Spinal cord (tissue), 9 donors: ENCODE measurements at regions not wholly inside any gene's neighbourhood (a gene's known extent, or its start where the extent isn't known, plus 50 kb on each side); places are given as distances from the start of the nearest gene placed in this dataset.
"Not testable (repeated sequence)": the region's sequence is repeated elsewhere in the genome, so short reads cannot be mapped to it uniquely, and the experiment has no call there.

Experiments used
- DNase-seq, 6 donors: peaks; one replicate each; pipeline versions ENCODE4 v3.0.0 to v3.0.0-alpha.2; 2013 to 2015; ENCODE audit warnings: low spot score in 6 of 6, low read depth in 4 of 6
- H3K27ac ChIP-seq: one replicate; pipeline ENCODE4 v1.5.1; 2013; ENCODE audit warnings: low read depth, low read length, control low read depth
- H3K27me3 ChIP-seq: one replicate; pipeline ENCODE4 v1.6.1; 2013; ENCODE audit warnings: low read length; ENCODE audit not compliant: control insufficient read depth, insufficient read depth
- H3K36me3 ChIP-seq: one replicate; pipeline ENCODE4 v1.6.1; 2013; ENCODE audit warnings: low read length; ENCODE audit not compliant: control insufficient read depth, insufficient read depth
- H3K4me1 ChIP-seq: one replicate; pipeline ENCODE4 v1.6.1; 2013; ENCODE audit warnings: low read length; ENCODE audit not compliant: control insufficient read depth, insufficient read depth
- H3K4me3 ChIP-seq: one replicate; pipeline ENCODE4 v1.5.1; 2013; ENCODE audit warnings: low read depth, low read length, control low read depth
- H3K9me3 ChIP-seq: one replicate; pipeline ENCODE4 v1.6.1; 2013; ENCODE audit warnings: low read length; ENCODE audit not compliant: control insufficient read depth, insufficient read depth
- WGBS: methylation state at CpG from one replicate; pipeline ENCODE4 v1.1.5; 2013; ENCODE audit warnings: missing lambda C conversion rate; ENCODE audit not compliant: insufficient coverage; 5-methylcytosine and 5-hydroxymethylcytosine counted together
- donor health status: healthy.

DNA sequence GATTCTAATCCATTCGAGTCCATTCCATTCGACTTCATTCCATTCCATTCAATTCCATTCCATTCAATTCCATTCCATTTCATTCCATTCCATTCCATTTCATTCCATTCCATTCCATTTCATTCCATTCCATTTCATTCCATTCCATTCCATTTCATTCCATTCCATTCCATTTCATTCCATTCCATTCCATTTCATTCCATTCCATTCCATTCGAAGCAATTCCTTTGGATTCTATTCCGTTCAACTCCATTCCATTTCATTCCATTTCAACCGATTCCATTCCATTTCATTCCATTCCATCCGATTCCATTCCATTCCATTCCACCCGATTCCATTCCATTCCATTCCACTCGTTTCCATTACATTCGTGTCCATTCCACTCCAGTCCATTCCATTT lies 2583.2 kb upstream of the TPTE start:
- not testable (repeated sequence) for DNase-seq, H3K36me3 ChIP-seq, H3K4me3 ChIP-seq, H3K27ac ChIP-seq, H3K4me1 ChIP-seq, H3K27me3 ChIP-seq
- H3K9me3 ChIP-seq = peaks cover 51% of the 10 kb centered on the region
- 63% methylated on average over 9 of the region's 9 CpGs for WGBS

DNA sequence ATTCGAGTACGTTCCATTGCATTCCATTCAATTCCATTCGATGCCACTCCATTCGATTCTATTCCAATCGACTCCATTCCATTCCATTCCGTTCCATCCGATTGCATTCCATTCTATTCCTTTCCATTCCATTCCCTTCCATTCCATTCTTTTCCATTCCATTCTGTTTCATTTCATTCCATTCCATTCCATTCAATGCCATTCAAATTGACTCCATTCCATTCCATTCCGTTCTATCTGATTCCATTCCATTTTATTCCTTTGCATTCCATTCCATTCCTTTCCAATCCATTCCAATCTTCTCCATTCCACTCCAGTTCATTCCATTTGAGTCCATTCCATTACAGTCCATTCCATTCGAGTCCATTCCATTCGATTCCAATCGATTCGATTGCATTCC lies 2580.0 kb upstream of the TPTE start:
- WGBS = 71% methylated on average over 12 of the region's 12 CpGs
- not testable (repeated sequence) for H3K36me3 ChIP-seq
- H3K9me3 ChIP-seq = peaks cover 57% of the 10 kb centered on the region

DNA sequence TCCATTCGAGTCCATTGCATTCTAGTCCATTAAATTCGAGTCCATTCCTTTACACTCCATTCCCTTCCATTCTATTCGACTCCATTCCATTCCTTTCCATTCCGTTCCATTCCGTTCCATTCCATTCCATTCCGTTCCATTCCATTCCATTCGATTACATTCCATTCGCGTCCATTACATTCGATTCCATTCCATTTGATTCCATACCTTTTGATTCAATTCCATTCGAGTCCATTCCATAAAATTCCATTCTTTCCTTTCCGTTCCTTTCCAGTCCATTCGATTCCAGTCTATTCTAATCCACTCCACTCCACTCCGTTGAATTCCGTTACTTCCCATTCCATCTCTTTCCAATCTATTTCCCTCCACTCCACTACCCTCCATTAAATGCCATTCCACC lies 2579.2 kb upstream of the TPTE start:
- DNase-seq, H3K4me3 ChIP-seq, H3K36me3 ChIP-seq, H3K27me3 ChIP-seq, H3K4me1 ChIP-seq, H3K27ac ChIP-seq: not testable (repeated sequence)
- H3K9me3 ChIP-seq = peaks cover 62% of the 10 kb centered on the region
- WGBS = 65% methylated on average over 15 of the region's 15 CpGs

More for the DNA sequence above, 2580.0 kb upstream of the TPTE start:
- H3K4me3 ChIP-seq, H3K27ac ChIP-seq, DNase-seq, H3K27me3 ChIP-seq, H3K4me1 ChIP-seq: not testable (repeated sequence)

DNA sequence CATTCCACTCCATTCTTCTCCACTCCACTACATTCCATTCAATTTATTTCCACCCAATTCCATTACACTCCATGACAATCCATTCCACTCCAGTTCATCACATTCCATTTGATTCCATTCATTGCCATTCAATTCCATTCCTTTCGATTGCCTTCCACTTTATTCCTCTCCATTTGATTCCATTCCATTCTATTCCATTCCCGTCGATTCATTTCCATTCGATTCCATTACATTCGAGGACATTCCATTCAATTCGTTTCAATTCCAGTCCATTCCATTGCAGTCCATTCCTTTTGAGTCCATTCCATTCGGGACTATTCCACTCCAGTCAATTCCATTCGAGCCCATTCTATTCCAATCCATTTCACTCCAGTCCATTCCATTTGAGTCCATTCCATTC lies 2577.8 kb upstream of the TPTE start:
- not testable (repeated sequence) for H3K27ac ChIP-seq, H3K36me3 ChIP-seq, H3K4me1 ChIP-seq, H3K27me3 ChIP-seq, H3K4me3 ChIP-seq, DNase-seq
- WGBS = 66% methylated on average over 8 of the region's 8 CpGs
- peaks cover 65% of the 10 kb centered on the region for H3K9me3 ChIP-seq

DNA sequence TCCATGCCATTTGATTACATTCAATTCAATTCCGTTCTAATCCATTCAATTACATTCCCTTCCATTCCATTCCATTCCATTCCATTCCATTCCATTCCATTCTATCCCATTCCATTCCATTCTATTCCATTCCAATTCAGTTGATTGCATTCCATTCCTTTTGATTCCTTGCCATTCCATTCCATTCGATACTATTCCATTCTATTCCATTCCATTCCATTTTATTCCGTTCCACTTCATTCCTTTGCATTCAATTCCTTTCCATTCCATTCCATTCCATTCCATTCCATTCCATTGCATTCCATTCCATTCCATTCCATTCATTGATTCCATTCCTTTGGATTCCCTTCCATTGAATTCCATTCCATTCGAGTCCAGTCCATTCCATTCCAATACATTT lies 2574.0 kb upstream of the TPTE start:
- peaks cover 77% of the 10 kb centered on the region for H3K9me3 ChIP-seq
- 41% methylated on average over 4 of the region's 4 CpGs for WGBS

DNA sequence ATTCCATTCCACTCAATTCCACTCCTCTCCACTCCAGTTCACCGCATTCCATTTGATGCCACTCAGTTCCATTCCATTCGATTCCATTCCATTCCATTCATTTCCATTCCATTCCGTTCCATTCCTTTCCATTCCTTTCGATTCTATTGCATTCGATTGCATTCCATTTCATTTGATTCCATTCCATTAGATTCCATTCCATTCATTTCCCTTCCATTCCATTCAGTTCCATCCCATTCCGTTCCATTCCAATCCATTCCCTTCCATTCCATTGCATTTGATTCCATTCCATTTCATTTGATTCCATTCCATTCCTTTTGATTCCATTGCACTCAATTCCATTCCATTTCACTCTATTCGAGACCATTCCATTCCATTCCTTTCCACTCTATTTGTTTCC lies 2572.7 kb upstream of the TPTE start:
- WGBS = 59% methylated on average over 7 of the region's 7 CpGs
- not testable (repeated sequence) for DNase-seq, H3K4me1 ChIP-seq, H3K4me3 ChIP-seq, H3K27me3 ChIP-seq, H3K27ac ChIP-seq, H3K36me3 ChIP-seq
- H3K9me3 ChIP-seq = peaks cover 76% of the 10 kb centered on the region

More for the DNA sequence above, 2574.0 kb upstream of the TPTE start:
- Histone ChIP-seq H3K4me3 (no peak overlapping the region), H3K36me3 (no peaks in the 10 kb centered on the region), H3K4me1 (no peaks in the 10 kb centered on the region), H3K27me3 (no peaks in the 10 kb centered on the region), H3K27ac (no peak overlapping the region)
- no peak for DNase-seq

DNA sequence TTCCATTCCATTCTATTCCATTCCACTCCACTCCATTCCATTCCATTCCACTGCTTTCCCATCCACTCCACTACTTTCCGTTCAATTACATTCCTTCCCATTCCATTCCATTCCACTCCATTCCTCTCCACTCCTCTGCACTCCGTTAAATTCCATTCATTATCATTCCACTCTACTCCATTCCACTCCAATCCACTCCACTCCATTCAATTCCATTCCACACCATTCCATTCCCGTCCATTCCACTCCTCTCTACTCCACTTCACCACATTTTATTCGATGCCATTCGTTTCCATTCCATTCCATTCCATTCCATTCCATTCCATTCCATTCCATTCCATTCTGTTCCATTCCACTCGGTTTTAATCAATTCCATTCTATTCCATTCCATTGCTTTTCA lies 2571.5 kb upstream of the TPTE start:
- not testable (repeated sequence) for H3K4me1 ChIP-seq, H3K36me3 ChIP-seq, DNase-seq, H3K4me3 ChIP-seq, H3K27me3 ChIP-seq, H3K27ac ChIP-seq
- 39% methylated on average over 6 of the region's 6 CpGs for WGBS
- H3K9me3 ChIP-seq = peaks cover 75% of the 10 kb centered on the region

DNA sequence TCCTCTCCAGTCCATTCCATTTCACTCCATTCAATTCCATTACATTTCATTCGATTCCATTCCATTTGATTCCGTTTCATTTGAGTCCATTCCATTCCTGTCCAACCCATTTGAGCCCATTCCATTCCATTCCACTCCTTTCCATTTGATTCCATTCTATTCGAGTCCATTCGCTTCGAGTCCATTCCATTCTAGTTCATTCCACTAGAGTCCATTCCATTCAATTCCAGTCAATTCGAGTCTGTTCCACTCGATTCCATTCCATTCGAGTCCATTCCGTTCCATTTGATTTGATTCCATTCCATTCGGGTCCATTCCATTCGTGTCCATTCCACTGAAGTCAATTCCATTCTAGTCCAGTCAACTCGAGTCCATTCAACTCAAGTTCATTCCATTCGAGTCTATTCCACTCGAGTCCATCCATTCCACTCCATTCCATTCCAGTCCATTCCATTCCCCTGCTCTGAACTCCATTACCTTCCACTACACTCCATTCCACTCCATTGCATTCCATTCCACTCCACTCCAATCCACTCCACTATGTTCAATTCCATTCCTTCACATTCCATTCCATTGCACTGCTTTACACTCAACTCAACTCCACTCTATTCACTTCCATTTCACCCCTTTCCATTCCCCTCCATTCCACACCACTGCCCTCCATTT lies 2569.4 kb upstream of the TPTE start:
- no peak overlapping the region for H3K4me3 ChIP-seq
- H3K36me3 ChIP-seq = no peaks in the 10 kb centered on the region
- no peaks in the 10 kb centered on the region for H3K4me1 ChIP-seq
- WGBS = 54% methylated on average over 14 of the region's 14 CpGs
- H3K27me3 ChIP-seq = no peaks in the 10 kb centered on the region
- no peak for DNase-seq
- H3K27ac ChIP-seq = no peak overlapping the region
- peaks cover 77% of the 10 kb centered on the region for H3K9me3 ChIP-seq

DNA sequence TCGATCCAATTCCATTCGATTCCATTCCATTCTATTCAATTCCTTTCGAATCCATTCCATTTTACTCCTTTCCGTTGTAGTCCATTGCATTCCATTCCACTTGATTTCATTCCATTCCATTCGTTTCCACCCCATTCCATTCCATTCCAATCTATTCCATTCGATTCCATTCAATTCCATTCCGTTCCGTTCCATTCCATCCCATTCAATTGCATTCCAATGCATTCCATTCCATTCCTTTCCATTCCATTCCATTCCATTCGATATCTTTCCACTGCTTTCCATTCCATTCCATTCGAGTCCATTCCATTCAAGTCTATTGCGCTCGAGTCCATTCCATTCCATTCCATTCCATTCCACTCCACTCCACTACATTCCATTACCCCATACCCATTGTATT lies 2568.7 kb upstream of the TPTE start:
- Histone ChIP-seq H3K36me3 (no peaks in the 10 kb centered on the region), H3K27me3 (no peaks in the 10 kb centered on the region), H3K4me1 (no peaks in the 10 kb centered on the region), H3K27ac (no peak overlapping the region), H3K9me3 (peaks cover 76% of the 10 kb centered on the region), H3K4me3 (no peak overlapping the region)
- WGBS = 59% methylated on average over 12 of the region's 12 CpGs
- no peak for DNase-seq

DNA sequence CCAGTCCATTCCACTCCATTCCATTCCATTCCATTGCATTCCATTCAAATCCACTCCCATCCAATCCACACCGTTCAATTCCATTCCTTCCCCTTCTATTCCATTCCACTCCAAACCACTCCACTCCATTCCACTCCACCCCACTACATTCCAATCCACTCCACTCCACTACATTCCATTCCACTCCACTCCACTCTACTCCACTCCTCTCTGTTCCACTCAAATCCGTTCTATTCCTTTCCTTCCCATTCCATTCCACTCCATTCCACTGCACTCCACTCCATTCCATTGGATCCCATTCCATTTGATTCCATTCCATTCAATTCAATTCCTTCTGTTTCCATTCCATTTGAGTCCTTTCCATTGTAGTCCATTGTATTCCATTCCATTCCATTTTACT lies 2568.3 kb upstream of the TPTE start:
- no peak for DNase-seq
- 40% methylated on average over 2 of the region's 2 CpGs for WGBS
- Histone ChIP-seq H3K36me3 (no peaks in the 10 kb centered on the region), H3K4me3 (no peak overlapping the region), H3K27ac (no peak overlapping the region), H3K9me3 (peaks cover 76% of the 10 kb centered on the region), H3K27me3 (no peaks in the 10 kb centered on the region), H3K4me1 (no peaks in the 10 kb centered on the region)
